ENCODE measurements at regions not wholly inside any gene's neighbourhood (a gene's known extent, or its start where the extent isn't known, plus 50 kb on each side); places are given as distances from the start of the nearest gene placed in this dataset.
"Not testable (repeated sequence)": the region's sequence is repeated elsewhere in the genome, so short reads cannot be mapped to it uniquely, and the experiment has no call there.

DNA sequence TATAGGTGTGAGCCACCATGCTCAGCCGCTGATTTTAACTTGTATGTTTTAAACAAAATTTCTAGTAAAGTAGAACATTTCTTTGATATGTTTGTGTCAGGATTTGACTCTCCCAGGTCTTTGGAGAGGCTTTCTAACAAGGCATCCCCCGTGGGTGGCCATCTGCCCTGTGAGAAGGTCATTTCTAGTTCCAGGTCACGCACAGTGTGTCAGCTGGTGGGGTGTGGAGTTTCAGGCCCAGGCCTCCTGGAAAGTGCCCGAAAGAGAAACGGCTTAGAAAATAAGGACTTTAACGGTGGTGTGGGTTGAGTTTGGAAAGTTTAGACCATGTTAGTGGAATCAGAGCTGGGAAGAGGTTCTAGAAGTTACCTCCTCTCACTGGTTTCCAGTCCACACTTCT is 61.0 kb downstream of the SPDYE17 start:
- DNase-seq: not testable (repeated sequence)

DNA sequence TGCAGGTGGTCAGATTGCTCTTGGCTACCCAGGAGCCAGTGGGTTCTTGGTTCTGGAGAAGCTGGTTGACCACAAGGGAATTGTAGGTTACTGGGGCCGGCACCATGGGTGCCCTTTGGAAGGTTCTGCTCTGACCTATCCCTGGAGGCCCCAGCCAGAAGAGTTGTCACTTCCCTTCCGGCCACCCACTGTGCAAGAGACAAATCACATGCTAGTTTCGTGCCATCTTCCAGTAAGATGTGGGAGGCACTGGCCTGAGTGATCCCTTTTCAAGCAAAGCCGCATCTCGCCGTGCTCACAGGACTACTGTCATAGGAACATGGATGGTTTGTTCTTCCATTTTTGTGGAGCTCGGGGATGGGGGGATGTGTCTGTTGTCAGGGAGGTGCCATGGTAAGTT is 62.3 kb downstream of the SPDYE17 start:
- DNase-seq: not testable (repeated sequence)

DNA sequence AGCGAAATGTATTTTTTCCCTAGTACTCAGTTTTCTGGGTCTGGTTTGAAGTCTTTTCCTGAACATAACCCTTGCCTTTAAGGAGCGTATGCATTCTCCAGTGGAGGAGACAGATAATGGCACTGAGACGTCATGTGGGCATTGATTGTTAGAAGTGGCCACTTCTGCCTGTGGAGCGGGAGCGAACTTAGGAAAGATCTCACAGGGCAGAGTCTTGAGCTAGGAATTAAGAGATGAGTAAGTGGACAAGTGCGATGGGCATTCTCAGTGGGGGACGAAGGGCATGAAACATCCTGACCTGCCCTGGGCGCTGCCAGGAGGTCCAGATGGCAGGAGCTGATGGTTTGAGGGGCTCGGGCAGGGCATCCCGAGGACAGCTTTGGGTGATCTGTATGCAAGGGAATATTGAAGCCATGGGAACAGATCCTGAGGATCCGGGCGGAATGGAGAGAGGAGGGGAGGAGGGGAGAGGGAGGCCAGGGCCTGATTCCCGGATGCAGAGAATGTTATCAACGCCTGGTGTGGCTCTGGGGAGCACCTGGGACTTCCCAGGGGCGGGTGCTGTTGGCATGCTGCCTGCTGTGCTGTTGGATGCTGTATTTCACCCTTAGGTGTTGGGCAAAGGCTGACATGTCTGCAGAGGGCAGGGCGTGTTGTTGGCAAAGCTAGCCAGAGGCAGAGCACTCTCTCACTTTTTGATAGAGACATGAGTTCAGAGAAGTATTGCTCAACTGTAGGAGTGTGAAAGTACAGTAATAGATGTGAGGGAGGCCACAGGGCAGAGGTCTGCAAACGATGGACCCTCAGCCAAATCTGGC is 66.2 kb downstream of the SPDYE17 start:
- not testable (repeated sequence) for DNase-seq

DNA sequence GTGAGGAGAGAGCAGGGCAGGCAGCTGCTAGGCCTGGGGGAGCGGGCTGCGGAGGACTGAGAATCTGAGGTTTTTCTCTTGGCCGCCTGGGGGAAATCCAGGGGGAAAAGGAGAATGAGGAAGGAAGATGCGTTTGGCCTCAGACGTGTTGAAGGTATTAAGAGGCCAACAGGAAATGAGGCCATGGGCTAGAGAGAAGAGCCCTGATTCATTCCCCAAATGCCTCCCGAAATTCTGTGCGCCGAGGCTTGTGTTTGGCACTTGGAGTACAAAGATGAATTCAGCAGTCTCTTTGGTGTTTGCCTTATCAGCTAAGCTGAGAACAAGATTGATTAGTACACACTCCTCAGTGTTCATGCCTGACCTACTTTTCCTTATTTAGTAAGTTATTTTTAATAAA is 68.1 kb downstream of the SPDYE17 start:
- DNase-seq: not testable (repeated sequence)

DNA sequence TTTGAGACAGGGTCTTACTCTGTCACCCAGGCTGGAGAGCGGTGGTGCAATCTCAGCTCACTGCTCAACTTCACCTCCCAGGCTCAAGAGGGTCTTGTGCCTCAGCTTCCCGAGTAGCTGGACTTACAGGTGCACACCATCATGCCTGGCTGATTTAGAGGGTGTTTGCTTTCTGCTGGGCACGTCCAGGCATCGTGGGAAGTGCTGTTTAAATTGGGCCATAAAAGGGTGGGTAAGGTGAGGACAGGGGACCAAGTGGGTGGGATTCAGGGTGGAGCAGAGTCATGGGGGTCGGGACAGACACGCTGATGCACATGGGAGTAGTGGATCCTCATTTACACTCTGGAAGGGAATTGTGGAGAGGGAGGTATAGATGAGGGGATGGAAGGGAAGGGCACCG is 69.1 kb downstream of the SPDYE17 start:
- not testable (repeated sequence) for DNase-seq

DNA sequence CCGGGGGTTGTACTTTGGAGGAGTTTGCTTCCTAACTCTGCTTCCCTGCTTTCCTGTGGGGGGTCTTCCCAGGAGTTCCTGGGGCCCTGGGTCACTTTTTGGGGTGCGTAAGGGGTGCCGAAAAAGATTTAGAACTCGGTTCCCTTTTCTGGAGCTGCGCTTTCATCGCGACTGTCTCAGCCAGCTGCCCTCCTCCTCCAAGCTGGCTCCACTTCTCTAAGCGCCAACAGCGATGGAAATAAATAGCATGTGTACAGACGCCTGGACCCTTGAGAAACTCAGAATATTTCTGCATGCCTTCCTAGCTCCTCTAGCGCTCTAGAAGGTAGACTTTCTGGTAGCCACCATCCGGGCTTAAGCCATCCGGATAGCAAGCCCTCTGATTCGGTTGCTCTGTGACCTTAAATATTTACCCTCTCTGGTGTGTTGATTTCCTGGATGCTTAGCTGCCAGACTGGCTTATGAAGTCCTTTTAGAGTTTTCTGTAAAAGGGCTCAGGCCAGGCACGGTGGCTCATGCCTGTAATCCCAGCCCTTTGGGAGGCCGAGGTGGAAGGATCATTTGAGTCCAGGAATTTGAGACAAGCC is 71.7 kb downstream of the SPDYE17 start:
- DNase-seq: not testable (repeated sequence)

DNA sequence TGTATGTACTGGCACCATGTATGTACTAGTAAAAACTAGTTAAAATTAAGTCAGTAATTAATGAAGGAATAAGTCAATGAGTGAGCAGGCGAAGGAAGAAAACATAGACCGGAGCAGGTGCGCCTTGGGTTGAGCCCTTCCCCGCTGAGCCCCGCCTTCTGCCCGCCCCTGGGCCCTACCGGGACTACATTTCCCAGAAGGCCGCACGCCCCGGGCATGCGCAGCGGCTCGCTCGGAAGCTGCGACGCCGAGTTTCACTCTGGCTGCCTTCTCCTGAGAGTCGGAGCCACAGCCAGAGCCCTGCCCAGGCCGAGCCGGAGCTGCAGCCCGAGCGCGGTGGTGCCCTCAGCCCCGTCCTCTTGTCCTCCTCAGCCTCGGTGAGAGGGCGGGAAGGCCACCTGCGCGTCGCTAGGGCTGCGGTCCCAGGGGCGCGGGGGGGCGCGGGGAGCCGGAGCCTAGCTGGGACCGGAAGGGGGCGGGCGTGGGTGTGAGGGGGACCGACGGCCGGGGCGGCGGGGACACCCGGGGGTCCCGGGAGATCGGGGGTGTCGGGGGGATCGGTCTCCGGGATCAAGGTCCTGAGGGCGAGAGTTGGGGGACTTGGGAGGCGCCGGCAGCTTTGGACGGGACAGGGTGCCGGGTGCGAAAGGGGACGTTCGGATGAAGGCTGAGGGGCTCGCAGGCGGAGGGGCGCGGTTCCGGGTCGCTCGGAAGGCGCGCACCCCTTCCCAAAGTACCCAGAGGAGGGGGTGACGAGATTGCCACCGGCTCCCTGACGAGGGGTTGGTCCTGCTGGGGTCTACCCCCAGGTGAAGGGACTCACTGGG is 72.4 kb downstream of the SPDYE17 start:
- DNase-seq: not testable (repeated sequence)

DNA sequence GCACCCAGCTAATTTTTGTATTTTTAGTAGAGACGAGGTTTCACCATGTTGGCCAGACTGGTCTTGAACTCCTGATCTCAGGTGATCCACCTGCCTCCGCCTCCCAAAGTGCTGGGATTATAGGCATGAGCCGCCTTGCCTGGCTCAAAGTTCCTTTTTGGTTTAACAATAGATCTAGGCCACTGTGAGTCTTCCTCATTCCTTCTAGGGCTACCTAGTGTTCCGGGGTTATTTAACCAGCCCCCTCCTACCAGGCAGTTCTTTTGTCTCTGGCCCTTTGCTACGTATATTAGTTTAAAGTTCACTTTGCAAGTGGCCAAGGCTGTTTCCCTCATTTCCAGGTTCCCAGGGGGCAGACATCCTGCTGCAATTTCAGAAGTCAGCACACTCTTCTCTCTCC is 75.6 kb downstream of the SPDYE17 start:
- not testable (repeated sequence) for DNase-seq

DNA sequence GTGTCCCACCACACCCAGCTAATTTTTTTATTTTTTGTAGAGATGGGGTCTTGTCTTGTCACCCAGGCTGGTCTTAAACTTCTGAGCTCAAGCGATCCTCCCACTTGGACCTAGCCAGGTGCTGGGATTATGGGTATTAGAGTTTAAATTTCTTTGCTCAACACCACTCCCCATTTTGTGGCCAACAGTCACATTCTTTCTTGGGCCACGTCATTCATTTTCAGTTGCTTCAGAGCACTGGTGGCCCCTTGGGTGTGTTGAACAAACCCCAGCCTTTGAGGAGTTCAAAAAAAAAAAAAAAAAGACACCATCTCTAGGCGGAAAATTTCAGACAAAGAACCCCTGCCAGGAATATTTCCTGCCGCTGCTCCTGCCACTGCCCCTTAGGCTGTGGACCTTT is 77.0 kb downstream of the SPDYE17 start:
- DNase-seq: not testable (repeated sequence)

DNA sequence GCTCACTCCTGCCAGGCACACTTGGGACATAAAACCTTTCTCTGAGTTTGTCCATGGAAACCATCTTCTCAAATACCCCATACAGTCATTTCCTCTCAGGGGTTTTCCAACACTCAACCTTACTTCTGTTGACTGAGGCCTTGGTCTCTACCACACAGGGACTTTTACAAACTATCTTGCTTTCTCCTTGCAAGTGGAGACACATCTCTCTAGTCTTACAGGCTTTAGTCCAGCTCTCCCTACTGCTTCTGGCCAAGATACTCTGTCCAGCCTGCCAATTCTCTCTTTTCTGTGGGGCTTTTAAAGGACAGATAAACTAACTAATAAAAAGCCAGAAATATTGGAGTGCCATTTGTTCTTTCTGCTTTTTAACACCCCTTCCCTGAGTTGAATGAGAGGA is 87.6 kb downstream of the SPDYE17 start:
- not testable (repeated sequence) for DNase-seq

DNA sequence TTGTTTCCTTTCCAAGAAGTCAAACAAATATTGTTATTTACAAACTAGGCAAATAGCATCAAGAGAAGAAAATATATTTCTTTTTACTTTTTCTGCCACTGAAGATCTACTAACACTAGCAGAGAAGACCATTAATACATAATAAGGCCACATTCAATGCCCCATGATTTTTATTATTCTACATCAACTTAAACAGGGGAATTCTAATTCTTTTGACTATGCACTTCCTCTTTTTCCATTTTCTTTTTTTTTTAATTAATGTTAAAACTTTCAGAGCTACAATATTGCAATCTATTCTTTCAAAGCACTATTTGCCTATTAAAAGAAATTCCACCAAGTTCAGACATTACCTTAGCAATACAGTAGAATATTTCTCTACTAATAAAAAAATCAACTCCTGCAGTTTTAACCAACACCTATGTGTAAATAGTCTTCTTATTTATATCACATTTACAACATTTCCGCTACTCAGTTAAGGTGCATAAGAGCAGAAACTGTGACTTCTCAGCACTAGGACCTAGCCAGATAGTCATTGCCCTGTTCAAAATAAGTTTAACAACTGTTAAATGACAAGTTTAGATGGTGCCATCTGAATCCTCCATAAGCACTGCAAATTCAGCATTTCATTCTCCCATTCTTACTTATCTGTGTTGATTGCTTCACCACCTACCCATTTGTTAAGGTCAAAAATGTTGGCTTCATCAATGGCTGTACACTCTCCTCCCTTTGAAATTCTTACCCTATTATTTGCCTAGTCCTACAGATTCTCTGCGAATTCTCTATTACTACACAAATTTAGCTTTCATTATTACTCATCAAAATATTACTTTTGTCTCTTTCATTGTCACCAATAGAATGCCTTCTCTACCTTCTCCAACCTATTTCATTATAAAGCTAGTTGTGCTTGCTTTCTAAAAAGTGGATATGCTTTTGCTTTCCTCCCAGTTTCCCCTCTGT is 90.1 kb downstream of the SPDYE17 start:
- DNase-seq: not testable (repeated sequence)

DNA sequence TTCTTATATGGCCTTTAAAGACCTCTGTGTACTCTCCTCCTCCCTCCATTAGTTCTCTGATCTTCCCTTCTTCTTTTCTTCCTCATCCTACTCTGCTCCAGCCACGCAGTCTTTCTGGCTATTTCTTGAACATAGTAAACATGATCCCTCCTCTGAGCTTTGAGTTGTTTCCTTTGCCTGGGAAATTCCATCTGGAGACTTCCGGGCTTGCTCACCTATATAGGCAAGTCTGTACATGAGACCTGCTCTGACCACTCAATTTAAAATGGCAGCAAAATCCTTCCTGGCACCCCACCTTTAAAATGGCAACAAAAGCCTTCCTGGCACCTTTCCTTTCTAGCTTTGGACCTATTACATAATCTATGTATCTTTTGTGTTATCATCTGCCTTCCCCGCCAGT is 94.4 kb downstream of the SPDYE17 start:
- DNase-seq: not testable (repeated sequence)

DNA sequence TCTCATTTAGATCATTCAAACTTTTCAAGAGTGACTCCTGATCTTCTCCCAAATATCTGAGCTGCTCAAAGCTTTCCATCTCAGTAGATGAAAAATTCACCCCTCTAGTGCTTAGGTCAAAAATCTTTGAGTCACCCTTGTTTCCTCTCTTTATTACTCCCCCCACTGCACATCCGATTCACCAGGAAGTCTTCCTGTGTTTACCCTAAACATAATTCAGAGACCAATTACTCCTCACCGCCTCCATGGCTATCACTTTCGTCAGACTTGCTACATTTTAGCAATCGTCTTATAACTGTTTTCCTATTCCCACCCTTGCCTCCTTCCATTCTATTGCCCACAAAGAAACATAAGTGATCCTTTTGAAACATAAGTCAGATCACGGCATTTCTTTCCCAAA is 94.8 kb downstream of the SPDYE17 start:
- DNase-seq: not testable (repeated sequence)

DNA sequence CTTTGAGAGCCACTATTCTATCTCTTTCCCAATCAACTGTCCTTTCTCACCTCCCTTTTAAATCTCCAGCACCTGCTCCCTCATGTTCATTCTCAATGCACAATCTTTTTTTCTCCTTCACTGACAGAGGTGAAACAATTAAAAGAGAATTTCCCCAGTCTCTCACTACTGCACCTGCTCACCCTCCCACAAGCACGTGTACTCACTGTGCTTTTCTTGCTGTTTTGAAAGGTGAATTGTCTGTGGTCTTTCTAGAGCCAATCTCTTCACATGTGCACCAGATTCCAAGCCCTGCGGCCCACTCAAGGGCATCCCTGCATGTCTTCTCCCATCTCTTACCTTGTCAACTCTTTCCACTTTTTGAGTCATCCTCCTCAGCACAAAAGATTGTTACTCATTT is 95.8 kb downstream of the SPDYE17 start:
- DNase-seq: not testable (repeated sequence)

DNA sequence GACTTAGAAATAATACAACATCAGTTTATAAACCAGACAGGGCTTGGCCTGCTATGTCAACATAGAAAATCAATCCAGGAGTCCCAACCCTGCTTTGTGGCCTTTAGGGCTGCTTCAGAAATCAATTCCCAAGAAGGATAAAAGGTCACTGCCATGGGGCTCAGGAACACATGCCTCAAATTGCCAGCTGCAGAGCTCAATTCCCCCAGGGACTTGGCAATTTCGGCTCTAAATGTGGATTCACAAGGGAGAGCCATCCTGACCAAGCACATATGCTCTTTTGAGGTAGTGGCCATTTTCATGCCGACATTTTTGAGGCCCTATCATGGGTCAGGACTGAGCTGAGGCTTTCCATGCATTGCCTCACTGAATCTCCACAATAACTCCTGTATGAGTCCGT is 97.5 kb downstream of the SPDYE17 start:
- DNase-seq: not testable (repeated sequence)

DNA sequence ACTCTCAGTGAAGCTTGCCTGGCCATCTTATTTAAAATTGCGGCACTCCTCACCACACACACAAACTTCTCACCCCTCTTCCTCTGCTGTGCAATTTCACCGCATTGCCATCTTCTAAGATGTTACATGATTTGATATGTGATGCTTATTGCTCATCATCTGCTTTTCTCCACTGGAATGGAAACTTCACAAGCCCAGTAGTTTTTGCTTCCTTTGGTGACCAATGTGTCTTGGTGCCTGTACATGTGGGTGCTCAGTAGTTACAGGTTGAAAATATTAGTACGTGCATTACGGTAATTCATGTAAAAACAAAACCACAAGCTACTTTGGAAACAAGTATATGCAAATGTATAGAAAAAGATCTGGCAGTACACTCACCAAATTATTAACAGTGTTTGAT is 99.2 kb downstream of the SPDYE17 start:
- not testable (repeated sequence) for DNase-seq

DNA sequence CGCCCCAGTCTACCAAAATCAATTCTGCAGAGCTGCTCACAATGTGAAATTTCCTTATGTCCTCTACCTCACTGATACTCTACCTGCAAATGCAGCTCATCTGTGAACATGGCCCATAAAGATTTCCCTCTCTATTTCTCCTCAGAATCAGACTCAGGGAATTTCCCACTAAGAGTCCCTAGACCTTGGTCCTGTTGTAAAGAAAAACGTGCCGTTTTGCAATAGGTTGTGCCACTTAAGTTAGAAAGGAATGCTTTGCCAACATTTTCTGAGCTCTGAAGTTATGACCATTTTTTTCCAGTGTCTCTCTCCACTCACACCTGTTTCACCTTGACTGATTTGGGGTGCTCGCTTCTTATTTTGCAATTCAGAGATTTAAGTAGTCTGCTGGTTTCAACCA is 100.7 kb downstream of the SPDYE17 start:
- DNase-seq: not testable (repeated sequence)

DNA sequence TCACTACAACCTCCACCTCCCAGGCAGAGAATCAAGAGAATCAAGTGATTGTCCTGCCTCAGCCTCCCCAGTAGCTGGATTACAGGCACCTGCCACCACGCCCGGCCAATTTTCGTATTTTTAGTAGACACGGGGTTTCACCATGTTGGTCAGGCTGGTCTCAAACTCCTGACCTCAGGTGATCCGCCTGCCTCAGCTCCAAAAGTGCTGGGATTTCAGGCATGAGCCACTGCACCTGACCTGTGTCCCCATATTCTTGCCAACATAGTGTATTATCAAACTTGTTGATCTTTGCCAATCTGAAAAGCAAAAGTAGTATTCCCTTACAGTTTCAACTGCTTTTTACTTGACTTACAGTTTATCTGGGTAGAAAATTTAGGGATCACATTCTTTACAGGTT is 101.7 kb downstream of the SPDYE17 start:
- not testable (repeated sequence) for DNase-seq

DNA sequence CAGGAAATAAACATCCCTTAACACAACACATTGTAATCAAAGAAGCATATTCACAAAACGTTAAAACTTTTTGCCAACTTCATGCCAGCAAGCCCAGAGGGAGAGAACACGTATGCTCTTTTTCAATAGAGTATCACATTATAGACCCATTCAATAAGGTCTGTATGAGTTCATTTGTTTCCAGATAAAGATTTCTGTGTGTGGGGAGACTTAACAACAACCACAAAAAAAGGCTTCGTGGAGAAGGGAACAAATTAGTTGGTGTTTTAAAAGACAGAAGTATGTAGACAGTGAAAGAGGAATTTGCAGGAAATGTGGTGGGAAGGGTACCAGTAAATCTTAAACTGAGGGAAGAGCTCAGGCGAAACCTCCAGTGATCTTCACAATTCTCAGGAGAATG is 103.4 kb downstream of the SPDYE17 start:
- not testable (repeated sequence) for DNase-seq

DNA sequence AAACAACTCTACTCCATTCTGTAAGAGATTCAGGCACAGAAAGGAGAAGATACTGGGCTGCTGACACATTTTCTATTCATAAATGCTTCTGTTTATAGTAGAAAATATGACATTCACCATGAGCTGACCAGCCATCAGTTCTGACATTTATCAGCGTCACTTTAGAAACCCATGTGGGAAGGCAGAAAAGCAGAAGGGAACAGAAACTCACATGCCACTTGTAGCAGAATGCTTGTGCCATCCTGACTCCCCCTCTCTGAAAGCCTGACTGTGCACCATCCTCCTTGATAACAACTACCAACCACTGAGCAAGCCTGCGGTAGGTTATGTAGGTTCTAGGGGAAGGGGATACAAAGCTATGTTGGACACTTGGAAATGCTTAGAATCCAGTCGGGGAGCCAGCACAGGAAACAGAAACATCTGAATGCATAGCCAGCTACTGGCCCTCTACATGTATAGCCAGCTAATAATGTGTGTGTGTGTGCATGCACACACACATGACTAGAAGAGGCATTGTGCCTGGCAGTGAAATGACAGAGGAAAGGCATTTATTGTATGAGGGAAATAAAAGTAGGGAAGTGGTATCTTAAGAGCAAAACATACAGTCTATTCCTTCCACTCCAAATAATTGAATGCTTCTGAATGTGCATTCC is 104.3 kb downstream of the SPDYE17 start:
- not testable (repeated sequence) for DNase-seq

DNA sequence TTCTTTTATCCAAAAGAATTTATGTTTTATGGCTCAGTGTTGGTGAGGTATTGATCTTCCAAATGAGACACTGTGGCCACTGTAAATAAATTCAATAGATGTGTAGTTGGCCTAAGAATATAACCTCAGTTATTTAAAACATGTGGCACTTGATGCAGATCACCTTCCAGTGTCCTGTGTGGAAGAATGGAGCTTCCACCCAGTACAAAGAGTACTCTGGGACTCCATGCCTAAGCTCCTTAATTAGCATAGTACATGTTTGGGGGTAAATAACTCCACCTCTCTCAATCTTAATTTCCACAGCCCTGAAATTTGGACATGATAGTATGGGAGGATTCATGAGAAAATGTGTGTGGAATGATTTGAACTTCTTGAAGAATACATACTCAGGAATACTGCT is 105.7 kb downstream of the SPDYE17 start:
- not testable (repeated sequence) for DNase-seq

DNA sequence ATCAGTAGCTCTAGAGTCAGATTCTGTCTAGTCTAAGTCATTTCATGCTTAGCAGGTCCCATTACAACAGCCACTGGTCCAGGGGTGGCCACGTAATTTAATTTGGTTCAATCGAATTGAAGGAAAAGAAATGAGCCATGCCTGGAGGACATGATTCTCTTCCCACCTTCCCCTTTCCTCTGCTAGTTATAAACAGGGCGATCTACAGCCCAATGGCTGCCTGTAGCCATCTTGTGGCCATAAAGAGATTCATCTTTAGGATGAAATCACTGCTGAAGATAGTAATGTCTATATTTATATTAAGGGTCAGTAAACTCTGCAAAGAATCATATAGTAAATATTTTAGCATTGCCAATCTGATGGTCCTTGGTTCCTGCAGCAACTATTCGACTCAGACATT is 107.4 kb downstream of the SPDYE17 start:
- DNase-seq: not testable (repeated sequence)
